ENCODE measurements at regions not wholly inside any gene's neighbourhood (a gene's known extent, or its start where the extent isn't known, plus 50 kb on each side); places are given as distances from the start of the nearest gene placed in this dataset.

DNA sequence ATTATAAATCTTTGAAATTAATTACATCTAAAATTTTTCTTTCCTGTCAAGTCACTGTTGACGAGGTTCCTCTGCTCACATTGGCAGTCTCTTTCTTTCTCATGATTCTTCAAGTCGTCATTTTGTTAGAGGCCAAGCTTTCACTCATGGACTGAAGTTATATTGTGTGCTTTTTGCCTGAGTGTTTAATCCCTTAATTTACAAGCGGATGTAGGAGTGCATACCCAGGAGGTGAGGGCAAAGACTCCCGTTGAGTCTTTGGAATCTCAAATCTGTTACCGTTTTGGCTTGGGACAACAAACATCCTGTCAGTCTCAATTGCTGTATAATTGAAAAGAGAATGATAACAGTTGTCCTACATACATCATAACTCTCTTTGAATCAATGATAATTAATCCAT lies 345.0 kb downstream of the TRIML1 start:
- no peak for DNase-seq (ENCODE audit: low read depth)
- TF ChIP-seq, protein P1, sequence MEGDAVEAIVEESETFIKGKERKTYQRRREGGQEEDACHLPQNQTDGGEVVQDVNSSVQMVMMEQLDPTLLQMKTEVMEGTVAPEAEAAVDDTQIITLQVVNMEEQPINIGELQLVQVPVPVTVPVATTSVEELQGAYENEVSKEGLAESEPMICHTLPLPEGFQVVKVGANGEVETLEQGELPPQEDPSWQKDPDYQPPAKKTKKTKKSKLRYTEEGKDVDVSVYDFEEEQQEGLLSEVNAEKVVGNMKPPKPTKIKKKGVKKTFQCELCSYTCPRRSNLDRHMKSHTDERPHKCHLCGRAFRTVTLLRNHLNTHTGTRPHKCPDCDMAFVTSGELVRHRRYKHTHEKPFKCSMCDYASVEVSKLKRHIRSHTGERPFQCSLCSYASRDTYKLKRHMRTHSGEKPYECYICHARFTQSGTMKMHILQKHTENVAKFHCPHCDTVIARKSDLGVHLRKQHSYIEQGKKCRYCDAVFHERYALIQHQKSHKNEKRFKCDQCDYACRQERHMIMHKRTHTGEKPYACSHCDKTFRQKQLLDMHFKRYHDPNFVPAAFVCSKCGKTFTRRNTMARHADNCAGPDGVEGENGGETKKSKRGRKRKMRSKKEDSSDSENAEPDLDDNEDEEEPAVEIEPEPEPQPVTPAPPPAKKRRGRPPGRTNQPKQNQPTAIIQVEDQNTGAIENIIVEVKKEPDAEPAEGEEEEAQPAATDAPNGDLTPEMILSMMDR (conservative IDR thresholded peaks at IDR 0.05; ENCODE audit: control insufficient read depth, insufficient read depth, low read depth, low read length): no peak
- no peak overlapping the region for H3K4me3 ChIP-seq (ENCODE audit: control insufficient read depth, low read depth, low read length)

- DNase-seq (ENCODE audit: low read depth): no peak
- no peak overlapping the region for H3K4me3 ChIP-seq (ENCODE audit: control insufficient read depth, low read depth, low read length)
- TF ChIP-seq, protein P1 (conservative IDR thresholded peaks at IDR 0.05; ENCODE audit: control insufficient read depth, insufficient read depth, low read depth, low read length): no peak
These were observed 346.7 kb downstream of the TRIML1 start for GRCh38 chr4:188485906-188486305.

DNA sequence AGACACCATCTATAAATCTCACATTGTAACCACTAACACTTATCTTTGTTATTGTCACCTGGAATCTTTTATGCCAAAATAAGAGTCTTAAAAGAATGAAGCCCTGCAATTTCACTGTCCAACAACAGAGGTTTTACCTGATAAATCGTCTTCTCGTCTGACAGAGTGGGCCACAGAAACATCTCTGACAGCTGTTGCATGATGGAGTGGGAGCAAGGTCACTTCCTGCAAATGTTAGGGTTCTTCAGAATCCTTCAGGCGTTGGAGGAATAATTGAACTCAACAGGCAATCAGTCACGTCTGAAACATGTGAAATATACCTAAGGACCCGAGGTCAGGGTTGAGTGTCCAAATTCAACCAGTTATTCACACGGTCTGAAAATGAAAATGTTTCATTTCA lies 353.6 kb downstream of the TRIML1 start:
- no peak for DNase-seq (ENCODE audit: low read depth)
- TF ChIP-seq, protein P1 (conservative IDR thresholded peaks at IDR 0.05; ENCODE audit: control insufficient read depth, insufficient read depth, low read depth, low read length): no peak
- H3K4me3 ChIP-seq (ENCODE audit: control insufficient read depth, low read depth, low read length): no peak overlapping the region

- TF ChIP-seq, protein P1 (conservative IDR thresholded peaks at IDR 0.05; ENCODE audit: control insufficient read depth, insufficient read depth, low read depth, low read length): no peak
- H3K4me3 ChIP-seq (ENCODE audit: control insufficient read depth, low read depth, low read length): no peak overlapping the region
- peak; percentile 8 for DNase-seq (ENCODE audit: low read depth)
These were observed 355.9 kb downstream of the TRIML1 start for GRCh38 chr4:188495169-188495568.

DNA sequence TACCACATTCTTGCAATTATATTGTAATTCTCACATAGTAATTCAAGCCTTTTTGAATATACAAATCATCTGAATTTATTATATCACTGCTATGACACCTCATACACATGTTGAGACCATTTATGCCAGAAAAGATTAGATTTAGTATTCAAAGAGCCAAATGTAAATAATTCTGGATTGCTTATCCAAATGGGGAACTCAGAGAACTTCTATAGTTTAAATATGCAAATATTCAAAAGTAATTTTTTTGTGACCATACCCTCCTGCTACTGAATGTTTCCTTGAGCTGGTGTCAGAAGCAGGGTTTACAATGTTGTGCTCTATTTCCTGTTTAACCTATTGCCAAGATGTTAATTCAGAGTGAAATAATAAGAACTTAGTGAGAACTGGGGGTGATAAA lies 372.2 kb downstream of the TRIML1 start:
- no peak overlapping the region for H3K4me3 ChIP-seq (ENCODE audit: control insufficient read depth, low read depth, low read length)
- DNase-seq (ENCODE audit: low read depth): no peak
- TF ChIP-seq, protein P1 (conservative IDR thresholded peaks at IDR 0.05; ENCODE audit: control insufficient read depth, insufficient read depth, low read depth, low read length): no peak

DNA sequence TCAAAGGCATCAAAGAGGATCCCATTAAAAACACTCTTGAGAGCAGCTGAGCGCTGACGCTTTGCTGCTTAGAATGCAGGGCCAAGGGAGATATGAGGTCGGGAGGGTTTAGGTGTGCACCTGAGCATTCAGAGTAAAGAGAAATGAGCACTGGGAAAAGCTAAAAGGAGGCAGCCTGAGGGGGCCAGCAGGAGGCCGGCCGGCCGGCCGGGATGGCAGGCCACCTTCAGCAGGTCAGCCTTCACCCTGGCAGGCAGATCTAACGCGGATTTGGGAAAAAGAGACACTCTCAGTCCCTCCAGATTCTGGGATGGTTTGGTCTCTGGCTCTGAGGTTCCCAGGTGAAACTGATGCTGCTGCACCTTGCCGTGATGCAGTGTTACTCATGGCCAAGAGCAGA lies 393.5 kb downstream of the TRIML1 start:
- TF ChIP-seq, protein P1 (conservative IDR thresholded peaks at IDR 0.05; ENCODE audit: control insufficient read depth, insufficient read depth, low read depth, low read length): no peak
- no peak for DNase-seq (ENCODE audit: low read depth)
- H3K4me3 ChIP-seq (ENCODE audit: control insufficient read depth, low read depth, low read length): no peak overlapping the region

GRCh38 chr4:188534297-188534696 lies 395.1 kb downstream of the TRIML1 start:
- DNase-seq (ENCODE audit: low read depth): no peak
- TF ChIP-seq, protein P1 (conservative IDR thresholded peaks at IDR 0.05; ENCODE audit: control insufficient read depth, insufficient read depth, low read depth, low read length): no peak
- no peak overlapping the region for H3K4me3 ChIP-seq (ENCODE audit: control insufficient read depth, low read depth, low read length)
